Karpas-422 (cell line): ENCODE measurements at regions not wholly inside any gene's neighbourhood (a gene's known extent, or its start where the extent isn't known, plus 50 kb on each side); places are given as distances from the start of the nearest gene placed in this dataset.
A peak's percentile ranks its signal among the peaks of the same experiment; 100 is the strongest.

Experiments used
- DNase-seq: peaks from one replicate; pipeline ENCODE4 v3.0.0-alpha.2; 2015
- H2AFZ ChIP-seq: fragments of 200-600 bp; sonication (generic); 2 replicates; pipeline ENCODE4 v1.6.1; 2014; ENCODE audit warnings: antibody characterized with exemption, low read length, mixed read lengths
- H3K27ac ChIP-seq: fragments of 200-600 bp; sonication (generic); 2 replicates; pipeline ENCODE4 v1.5.1; 2014; ENCODE audit warnings: mild to moderate bottlenecking, low read length, moderate library complexity
- H3K27me3 ChIP-seq: fragments of 200-600 bp; sonication (generic); 2 replicates; pipeline ENCODE4 v1.6.1; 2014; ENCODE audit warnings: low read length, mixed read lengths
- H3K36me3 ChIP-seq: fragments of 200-600 bp; sonication (generic); 2 replicates; pipeline ENCODE4 v1.6.1; 2014; ENCODE audit warnings: low read length, mixed read lengths; ENCODE audit not compliant: insufficient read depth
- H3K4me1 ChIP-seq: fragments of 200-600 bp; sonication (generic); 2 replicates; pipeline ENCODE4 v1.6.1; 2014; ENCODE audit warnings: mild to moderate bottlenecking, low read length, mixed read lengths
- H3K4me2 ChIP-seq: fragments of 200-600 bp; sonication (generic); 2 replicates; pipeline ENCODE4 v1.6.1; 2014; ENCODE audit warnings: low read length, low read depth, mild to moderate bottlenecking; ENCODE audit not compliant: poor library complexity, severe bottlenecking
- H3K4me3 ChIP-seq: fragments of 200-600 bp; sonication (generic); 2 replicates; pipeline ENCODE4 v1.5.1; 2014; ENCODE audit warnings: mild to moderate bottlenecking, antibody characterized with exemption, low read length, mixed read lengths
- H3K79me2 ChIP-seq: fragments of 200-600 bp; sonication (generic); 2 replicates; pipeline ENCODE4 v1.6.1; 2014; ENCODE audit warnings: mild to moderate bottlenecking, low read length, mixed read lengths
- H3K9ac ChIP-seq: fragments of 200-600 bp; sonication (generic); 2 replicates; pipeline ENCODE4 v1.6.0; 2014; ENCODE audit warnings: low read length
- H3K9me2 ChIP-seq: fragments of 200-600 bp; sonication (generic), shearing (Covaris generic); replicated peaks from 2 replicates; pipeline ENCODE4 v1.6.0; 2014; ENCODE audit warnings: mild to moderate bottlenecking, low read length, moderate library complexity; ENCODE audit not compliant: insufficient read depth
- H3K9me3 ChIP-seq: fragments of 300-700, 200-600 bp; sonication (generic); 2 replicates; pipeline ENCODE4 v1.6.1; 2014; ENCODE audit warnings: low read length, mixed read lengths
- H4K20me1 ChIP-seq: fragments of 200-600 bp; sonication (generic); 2 replicates; pipeline ENCODE4 v1.6.1; 2014; ENCODE audit warnings: mild to moderate bottlenecking, antibody characterized with exemption, low read length, low read depth; ENCODE audit not compliant: insufficient read depth

- Histone ChIP-seq H3K36me3 (no peaks in the 10 kb centered on the region), H3K27me3 (no peaks in the 10 kb centered on the region), H3K9ac (no peak overlapping the region), H3K4me3 (no peak overlapping the region), H3K9me3 (no peaks in the 10 kb centered on the region), H3K4me1 (no peaks in the 10 kb centered on the region), H3K27ac (no peak overlapping the region), H3K4me2 (no peak overlapping the region), H3K79me2 (no peaks in the 10 kb centered on the region), H3K9me2 (no peaks in the 10 kb centered on the region), H4K20me1 (no peaks in the 10 kb centered on the region), H2AFZ (no peak overlapping the region)
- no peak for DNase-seq
These were observed 78.1 kb downstream of the ASB9 start for GRCh38 chrX:15191830-15192229.

GRCh38 chrX:15188039-15188438, 81.8 kb downstream of the ASB9 start:
- Histone ChIP-seq H3K9me3 (no peaks in the 10 kb centered on the region), H4K20me1 (no peaks in the 10 kb centered on the region), H3K79me2 (no peaks in the 10 kb centered on the region), H3K9ac (no peak overlapping the region), H3K27me3 (no peaks in the 10 kb centered on the region), H3K36me3 (no peaks in the 10 kb centered on the region), H3K4me3 (no peak overlapping the region), H2AFZ (no peak overlapping the region), H3K27ac (no peak overlapping the region), H3K9me2 (no peaks in the 10 kb centered on the region), H3K4me1 (no peaks in the 10 kb centered on the region), H3K4me2 (no peak overlapping the region)
- DNase-seq: no peak

GRCh38 chrX:15177316-15177715, 92.6 kb downstream of the ASB9 start:
- Histone ChIP-seq H3K9ac (no peak overlapping the region), H3K4me2 (no peak overlapping the region), H4K20me1 (no peaks in the 10 kb centered on the region), H3K79me2 (no peaks in the 10 kb centered on the region), H3K36me3 (no peaks in the 10 kb centered on the region), H3K9me2 (no peaks in the 10 kb centered on the region), H3K27me3 (no peaks in the 10 kb centered on the region), H3K4me3 (no peak overlapping the region), H3K4me1 (no peaks in the 10 kb centered on the region), H2AFZ (no peak overlapping the region), H3K27ac (no peak overlapping the region), H3K9me3 (no peaks in the 10 kb centered on the region)
- DNase-seq: no peak

GRCh38 chrX:15173411-15173810, 96.5 kb downstream of the ASB9 start:
- Histone ChIP-seq H3K4me2 (no peak overlapping the region), H3K27me3 (no peaks in the 10 kb centered on the region), H3K27ac (no peak overlapping the region), H3K4me1 (no peaks in the 10 kb centered on the region), H3K4me3 (no peak overlapping the region), H4K20me1 (no peaks in the 10 kb centered on the region), H3K9me2 (no peaks in the 10 kb centered on the region), H3K9ac (no peak overlapping the region), H2AFZ (no peak overlapping the region), H3K79me2 (no peaks in the 10 kb centered on the region), H3K36me3 (no peaks in the 10 kb centered on the region), H3K9me3 (no peaks in the 10 kb centered on the region)
- DNase-seq: no peak

- no peak for DNase-seq
- H3K9me2 ChIP-seq: no peaks in the 10 kb centered on the region
- H3K9me3 ChIP-seq: no peaks in the 10 kb centered on the region
- no peaks in the 10 kb centered on the region for H3K36me3 ChIP-seq
- H3K4me3 ChIP-seq: no peak overlapping the region
- H2AFZ ChIP-seq: no peak overlapping the region
- no peaks in the 10 kb centered on the region for H3K27me3 ChIP-seq
- H4K20me1 ChIP-seq: no peaks in the 10 kb centered on the region
- no peak overlapping the region for H3K9ac ChIP-seq
- H3K79me2 ChIP-seq: no peaks in the 10 kb centered on the region
- no peak overlapping the region for H3K4me2 ChIP-seq
- H3K4me1 ChIP-seq: no peaks in the 10 kb centered on the region
- H3K27ac ChIP-seq: no peak overlapping the region
These were observed 99.0 kb downstream of the ASB9 start for GRCh38 chrX:15170927-15171326.

- Histone ChIP-seq H3K79me2 (no peaks in the 10 kb centered on the region), H3K4me2 (no peak overlapping the region), H3K9ac (no peak overlapping the region), H3K27me3 (no peaks in the 10 kb centered on the region), H3K4me1 (no peaks in the 10 kb centered on the region), H3K9me2 (no peaks in the 10 kb centered on the region), H2AFZ (no peak overlapping the region), H3K27ac (no peak overlapping the region), H3K9me3 (no peaks in the 10 kb centered on the region), H3K36me3 (no peaks in the 10 kb centered on the region), H3K4me3 (no peak overlapping the region), H4K20me1 (no peaks in the 10 kb centered on the region)
- DNase-seq: no peak
These were observed 102.1 kb downstream of the ASB9 start for GRCh38 chrX:15167826-15168225.

- H3K27ac ChIP-seq: no peak overlapping the region
- no peaks in the 10 kb centered on the region for H4K20me1 ChIP-seq
- H3K27me3 ChIP-seq: no peaks in the 10 kb centered on the region
- no peak overlapping the region for H2AFZ ChIP-seq
- no peaks in the 10 kb centered on the region for H3K9me3 ChIP-seq
- no peaks in the 10 kb centered on the region for H3K4me1 ChIP-seq
- H3K9me2 ChIP-seq: no peaks in the 10 kb centered on the region
- peak; percentile 7 for DNase-seq
- H3K9ac ChIP-seq: no peak overlapping the region
- no peak overlapping the region for H3K4me3 ChIP-seq
- no peak overlapping the region for H3K4me2 ChIP-seq
- H3K79me2 ChIP-seq: no peaks in the 10 kb centered on the region
- no peaks in the 10 kb centered on the region for H3K36me3 ChIP-seq
These were observed 104.1 kb downstream of the ASB9 start for GRCh38 chrX:15165832-15166231.

GRCh38 chrX:15163131-15163530, 106.8 kb downstream of the ASB9 start:
- DNase-seq: no peak
- H4K20me1 ChIP-seq: no peaks in the 10 kb centered on the region
- no peaks in the 10 kb centered on the region for H3K27me3 ChIP-seq
- no peaks in the 10 kb centered on the region for H3K9me3 ChIP-seq
- H3K79me2 ChIP-seq: no peaks in the 10 kb centered on the region
- no peaks in the 10 kb centered on the region for H3K4me1 ChIP-seq
- H3K36me3 ChIP-seq: no peaks in the 10 kb centered on the region
- no peak overlapping the region for H3K4me2 ChIP-seq
- H3K9ac ChIP-seq: no peak overlapping the region
- no peaks in the 10 kb centered on the region for H3K9me2 ChIP-seq
- H3K4me3 ChIP-seq: no peak overlapping the region
- H3K27ac ChIP-seq: no peak overlapping the region
- H2AFZ ChIP-seq: no peak overlapping the region

GRCh38 chrX:15160558-15161095, 109.3 kb downstream of the ASB9 start:
- H3K4me3 ChIP-seq: no peak overlapping the region
- no peaks in the 10 kb centered on the region for H3K36me3 ChIP-seq
- no peak overlapping the region for H3K4me2 ChIP-seq
- H3K4me1 ChIP-seq: no peaks in the 10 kb centered on the region
- peak; percentile 24 for DNase-seq
- H3K9ac ChIP-seq: no peak overlapping the region
- H2AFZ ChIP-seq: no peak overlapping the region
- no peaks in the 10 kb centered on the region for H3K9me3 ChIP-seq
- no peaks in the 10 kb centered on the region for H3K79me2 ChIP-seq
- no peaks in the 10 kb centered on the region for H3K27me3 ChIP-seq
- no peaks in the 10 kb centered on the region for H3K9me2 ChIP-seq
- H4K20me1 ChIP-seq: no peaks in the 10 kb centered on the region
- no peak overlapping the region for H3K27ac ChIP-seq
